Neural cell (in vitro differentiated cells): ENCODE measurements at regions not wholly inside any gene's neighbourhood (a gene's known extent, or its start where the extent isn't known, plus 50 kb on each side); places are given as distances from the start of the nearest gene placed in this dataset.

Source experiments
- CTCF ChIP-seq: fragments of 450-650 bp; IDR thresholded peaks from 2 replicates; pipeline ENCODE4 v1.5.1; 2014; ENCODE audit warnings: antibody characterized with exemption, mild to moderate bottlenecking, moderate library complexity; ENCODE audit not compliant: poor library complexity, severe bottlenecking
- EP300 ChIP-seq: fragments of 450-650 bp; conservative IDR thresholded peaks from 2 replicates; pipeline ENCODE4 v1.6.1; 2014; ENCODE audit warnings: antibody characterized with exemption, mild to moderate bottlenecking, moderate library complexity; ENCODE audit not compliant: poor library complexity, severe bottlenecking
- EZH2 ChIP-seq: fragments of 200-600, 300-800 bp; shearing (Covaris generic), sonication (generic); IDR thresholded peaks from 2 replicates; pipeline ENCODE4 v1.6.1; 2014; ENCODE audit warnings: antibody characterized with exemption, low read length, borderline replicate concordance, mild to moderate bottlenecking; ENCODE audit not compliant: insufficient read depth, poor library complexity, severe bottlenecking
- MXI1 ChIP-seq: fragments of 450-650 bp; conservative IDR thresholded peaks from 2 replicates; pipeline ENCODE4 v1.6.1; 2014; ENCODE audit warnings: antibody characterized with exemption, mild to moderate bottlenecking; ENCODE audit not compliant: poor library complexity, severe bottlenecking
- POLR2AphosphoS5 ChIP-seq: IDR thresholded peaks from 2 replicates; pipeline ENCODE4 v1.6.1; 2012
- REST ChIP-seq: IDR thresholded peaks from 2 replicates; pipeline ENCODE4 v1.6.1; 2012; ENCODE audit warnings: borderline replicate concordance
- TAF1 ChIP-seq: IDR thresholded peaks from 2 replicates; pipeline ENCODE4 v1.6.1; 2012; ENCODE audit warnings: low read depth

DNA sequence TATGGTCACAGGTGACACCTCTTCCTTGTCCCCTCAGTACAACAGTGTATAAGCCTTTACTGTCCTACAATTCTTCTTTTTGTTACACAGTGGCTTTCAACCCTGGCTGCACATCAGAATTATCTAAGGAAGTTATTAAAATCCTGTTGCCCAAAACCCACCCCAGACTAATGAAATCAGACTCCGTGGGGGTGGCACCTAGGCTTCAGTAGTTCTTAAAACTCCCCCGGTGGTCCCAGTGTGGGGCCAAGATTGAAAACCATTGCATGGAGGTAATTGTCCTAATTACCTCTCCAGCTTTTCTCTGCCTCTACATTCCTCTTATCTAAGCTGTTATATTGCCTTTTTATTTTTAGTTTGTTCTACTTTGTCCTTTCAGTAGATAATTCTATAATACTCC, 172.8 kb downstream of the DAD1 start:
- TF ChIP-seq CTCF (no peak), EZH2 (no peak), TAF1 (no peak), REST (no peak), POLR2AphosphoS5 (no peak), MXI1 (no peak), EP300 (no peak)
